ENCODE measurements at regions not wholly inside any gene's neighbourhood (a gene's known extent, or its start where the extent isn't known, plus 50 kb on each side); places are given as distances from the start of the nearest gene placed in this dataset.
A peak's percentile ranks its signal among the peaks of the same experiment; 100 is the strongest.

- DNase-seq = no peak
These were observed 137.9 kb upstream of the HES1 start for GRCh38 chr3:193998123-193998448.

GRCh38 chr3:193998628-193999195, 137.2 kb upstream of the HES1 start:
- DNase-seq = no peak

GRCh38 chr3:194000100-194000499, 135.8 kb upstream of the HES1 start:
- no peak for DNase-seq

GRCh38 chr3:194000712-194001111, 135.2 kb upstream of the HES1 start:
- DNase-seq = no peak

GRCh38 chr3:194001728-194002459, 134.1 kb upstream of the HES1 start:
- DNase-seq = no peak

- peak in 1 of 2 donors; percentile 69 for DNase-seq
These were observed 132.6 kb upstream of the HES1 start for GRCh38 chr3:194003114-194004057.

- no peak for DNase-seq
These were observed 129.9 kb upstream of the HES1 start for GRCh38 chr3:194005930-194006501.

- no peak for DNase-seq
These were observed 128.2 kb upstream of the HES1 start for GRCh38 chr3:194007592-194008337.

- no peak for DNase-seq
These were observed 126.9 kb upstream of the HES1 start for GRCh38 chr3:194009019-194009418.

- DNase-seq = no peak
These were observed 125.9 kb upstream of the HES1 start for GRCh38 chr3:194009892-194010533.

- no peak for DNase-seq
These were observed 124.1 kb upstream of the HES1 start for GRCh38 chr3:194011807-194012206.

GRCh38 chr3:194013928-194014327, 122.0 kb upstream of the HES1 start:
- no peak for DNase-seq

GRCh38 chr3:194014756-194015155, 121.2 kb upstream of the HES1 start:
- no peak for DNase-seq

- DNase-seq = no peak
These were observed 116.4 kb upstream of the HES1 start for GRCh38 chr3:194019398-194020165.

GRCh38 chr3:194022052-194022451, 113.9 kb upstream of the HES1 start:
- DNase-seq = no peak

GRCh38 chr3:194022816-194023215, 113.1 kb upstream of the HES1 start:
- no peak for DNase-seq

- no peak for DNase-seq
These were observed 112.3 kb upstream of the HES1 start for GRCh38 chr3:194023501-194024280.

GRCh38 chr3:194025119-194025518, 110.8 kb upstream of the HES1 start:
- no peak for DNase-seq

GRCh38 chr3:194025951-194026350, 110.0 kb upstream of the HES1 start:
- DNase-seq = no peak

- DNase-seq = no peak
These were observed 107.4 kb upstream of the HES1 start for GRCh38 chr3:194028434-194029004.
